HG03064 (cell line): ENCODE measurements at regions not wholly inside any gene's neighbourhood (a gene's known extent, or its start where the extent isn't known, plus 50 kb on each side); places are given as distances from the start of the nearest gene placed in this dataset.

ENCODE experiments used
- ATAC-seq: cut with Tn5 transposase; IDR thresholded peaks from one replicate; pipeline ENCODE4 v1.9.1; 2021; ENCODE audit warnings: low read depth; ENCODE audit not compliant: unreplicated experiment

GRCh38 chr6:105824732-105825131 lies 261.4 kb upstream of the PRDM1 start:
- no peak for ATAC-seq

GRCh38 chr6:105821777-105822176 lies 264.4 kb upstream of the PRDM1 start:
- no peak for ATAC-seq

GRCh38 chr6:105821027-105821426 lies 265.1 kb upstream of the PRDM1 start:
- ATAC-seq, result no peak

GRCh38 chr6:105819745-105820144 lies 266.4 kb upstream of the PRDM1 start:
- no peak for ATAC-seq

GRCh38 chr6:105818505-105818904 lies 267.6 kb upstream of the PRDM1 start:
- ATAC-seq, result no peak

GRCh38 chr6:105817961-105818360 lies 268.2 kb upstream of the PRDM1 start:
- ATAC-seq, result no peak

GRCh38 chr6:105817370-105817769 lies 268.8 kb upstream of the PRDM1 start:
- ATAC-seq, result no peak

- no peak for ATAC-seq
Observed at GRCh38 chr6:105816847-105817246, 269.3 kb upstream of the PRDM1 start.

- no peak for ATAC-seq
Observed at GRCh38 chr6:105815661-105816555, 270.2 kb upstream of the PRDM1 start.

- no peak for ATAC-seq
Observed at GRCh38 chr6:105814745-105815536, 271.2 kb upstream of the PRDM1 start.

- ATAC-seq, result no peak
Observed at GRCh38 chr6:105810922-105811482, 275.1 kb upstream of the PRDM1 start.

- peak; percentile 63 for ATAC-seq
Observed at GRCh38 chr6:105810105-105810921, 275.8 kb upstream of the PRDM1 start.

- no peak for ATAC-seq
Observed at GRCh38 chr6:105808571-105808970, 277.6 kb upstream of the PRDM1 start.

GRCh38 chr6:105807905-105808304 lies 278.2 kb upstream of the PRDM1 start:
- no peak for ATAC-seq

- ATAC-seq, result no peak
Observed at GRCh38 chr6:105806486-105806920, 279.6 kb upstream of the PRDM1 start.

- ATAC-seq, result no peak
Observed at GRCh38 chr6:105805501-105806023, 280.6 kb upstream of the PRDM1 start.

- ATAC-seq, result no peak
Observed at GRCh38 chr6:105804424-105804823, 281.7 kb upstream of the PRDM1 start.

GRCh38 chr6:105804000-105804399 lies 282.1 kb upstream of the PRDM1 start:
- no peak for ATAC-seq

- no peak for ATAC-seq
Observed at GRCh38 chr6:105803442-105803841, 282.7 kb upstream of the PRDM1 start.

GRCh38 chr6:105802703-105803102 lies 283.4 kb upstream of the PRDM1 start:
- ATAC-seq, result no peak
